GM12878 (cell line): ENCODE measurements at regions not wholly inside any gene's neighbourhood (a gene's known extent, or its start where the extent isn't known, plus 50 kb on each side); places are given as distances from the start of the nearest gene placed in this dataset.

Experiments used
- CTCF ChIP-seq, 3 experiments: IDR thresholded peaks in 2 of 3; conservative IDR thresholded peaks in 1 of 3; 2 replicates each; pipeline ENCODE4 v1.5.1; 2011; ENCODE audit warnings: low read depth in 3 of 3, low read length in 3 of 3, mild to moderate bottlenecking in 3 of 3, control low read depth in 2 of 3, moderate library complexity in 2 of 3, inconsistent platforms in 1 of 3, mixed read lengths in 1 of 3; ENCODE audit not compliant: control insufficient read depth in 2 of 3, insufficient read depth in 1 of 3; ENCODE audit errors: extremely low read depth in 1 of 3
- POLR2A ChIP-seq: IDR thresholded peaks from 2 replicates; pipeline ENCODE4 v1.6.1; 2011; ENCODE audit warnings: low read depth, mild to moderate bottlenecking, low read length
- ZBTB33 ChIP-seq: fragments of 450-650 bp; IDR thresholded peaks from 2 replicates; pipeline ENCODE4 v1.6.1; 2017; ENCODE audit warnings: mild to moderate bottlenecking

- TF ChIP-seq CTCF (IDR thresholded peaks at IDR 0.05 in 2 of 3, conservative IDR thresholded peaks at IDR 0.05 in 1 of 3; ENCODE audit: control insufficient read depth in 2 of 3, extremely low read depth in 1 of 3, insufficient read depth in 1 of 3, low read depth in 3 of 3, low read length in 3 of 3) (no peak), POLR2A (no peak), ZBTB33 (no peak)
These were observed 469.0 kb upstream of the PTGER4 start for GRCh38 chr5:40210694-40211093.
